LHCN-M2 (cell line): ENCODE measurements at regions not wholly inside any gene's neighbourhood (a gene's known extent, or its start where the extent isn't known, plus 50 kb on each side); places are given as distances from the start of the nearest gene placed in this dataset.
A peak's percentile ranks its signal among the peaks of the same experiment; 100 is the strongest.
"Not testable (repeated sequence)": the region's sequence is repeated elsewhere in the genome, so short reads cannot be mapped to it uniquely, and the experiment has no call there.

ENCODE experiments used
- DNase-seq: peaks from one replicate; pipeline ENCODE4 v3.0.0-alpha.2; 2012; ENCODE audit warnings: low read depth

DNA sequence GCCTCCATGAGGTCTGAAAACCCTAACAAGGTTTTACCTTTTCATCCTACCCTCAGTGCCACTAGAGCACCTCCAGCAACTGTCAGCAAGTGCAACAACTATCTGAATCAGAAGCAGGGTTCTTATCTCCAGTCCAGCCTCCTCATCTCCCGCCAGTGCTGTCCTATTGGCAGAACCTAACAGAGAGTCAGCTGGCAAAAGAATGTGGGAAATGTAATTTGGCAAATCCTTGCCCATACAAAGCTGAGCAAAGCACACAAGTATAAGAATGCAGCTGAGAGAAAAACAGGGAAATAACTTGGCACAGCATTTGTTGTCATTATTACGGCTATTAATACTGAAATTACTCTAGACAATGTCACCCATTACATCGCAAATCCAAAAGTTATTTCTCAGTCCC is 124.2 kb downstream of the ATP6V1G3 start:
- no peak for DNase-seq

DNA sequence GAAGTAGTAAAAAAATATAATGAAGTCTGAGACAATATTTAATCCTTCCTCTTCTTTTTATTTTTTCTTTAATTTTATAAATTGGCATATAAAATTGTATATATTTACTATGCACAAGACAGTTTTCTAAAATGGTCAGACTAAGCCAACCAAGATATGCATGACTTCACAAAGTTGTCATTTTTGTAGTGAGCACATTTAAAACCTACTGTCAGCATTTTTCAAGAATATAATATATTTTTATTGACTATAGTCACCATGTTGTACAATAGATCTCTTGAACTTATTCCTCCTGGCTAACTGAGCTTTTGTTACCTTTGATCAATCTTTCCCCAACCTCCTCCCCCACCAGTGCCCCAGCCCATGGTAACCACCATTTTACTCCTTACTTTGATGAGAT is 129.2 kb downstream of the ATP6V1G3 start:
- DNase-seq = no peak

DNA sequence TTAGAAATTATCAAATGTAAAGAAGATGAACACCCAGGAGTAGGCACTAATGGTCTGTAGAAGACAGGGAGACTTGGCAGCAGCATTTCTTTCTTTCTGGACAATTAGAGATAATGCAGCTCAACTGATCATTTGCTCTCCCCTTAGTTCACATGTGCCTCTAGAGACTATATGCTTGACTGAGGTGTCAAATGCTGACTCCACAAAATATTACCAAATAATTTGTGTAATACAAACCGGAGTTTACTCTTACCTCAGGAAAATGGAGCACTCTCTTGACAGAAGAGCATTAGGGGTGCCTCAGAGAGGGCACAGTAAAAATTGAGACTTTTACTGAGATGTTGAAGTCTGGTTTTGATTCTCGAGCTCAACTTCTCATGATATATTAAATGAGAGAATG is 131.8 kb downstream of the ATP6V1G3 start:
- DNase-seq = no peak

DNA sequence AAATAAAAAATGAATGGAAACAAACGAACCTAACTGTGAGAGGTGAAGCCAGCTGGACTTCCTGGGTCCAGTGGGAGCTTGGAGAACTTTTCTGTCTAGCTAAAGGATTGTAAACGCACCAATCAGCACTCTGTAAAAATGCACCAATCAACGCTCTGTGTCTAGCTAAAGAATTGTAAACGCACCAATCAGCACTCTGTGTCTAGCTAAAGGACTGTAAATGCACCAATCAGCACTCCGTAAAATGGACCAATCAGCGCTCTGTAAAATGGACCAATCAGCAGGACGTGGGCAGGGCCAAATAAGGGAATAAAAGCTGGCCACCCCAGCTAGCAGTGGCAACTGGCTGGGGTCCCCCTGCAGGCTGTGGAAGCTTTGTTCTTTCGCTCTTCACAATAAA is 135.8 kb downstream of the ATP6V1G3 start:
- not testable (repeated sequence) for DNase-seq

DNA sequence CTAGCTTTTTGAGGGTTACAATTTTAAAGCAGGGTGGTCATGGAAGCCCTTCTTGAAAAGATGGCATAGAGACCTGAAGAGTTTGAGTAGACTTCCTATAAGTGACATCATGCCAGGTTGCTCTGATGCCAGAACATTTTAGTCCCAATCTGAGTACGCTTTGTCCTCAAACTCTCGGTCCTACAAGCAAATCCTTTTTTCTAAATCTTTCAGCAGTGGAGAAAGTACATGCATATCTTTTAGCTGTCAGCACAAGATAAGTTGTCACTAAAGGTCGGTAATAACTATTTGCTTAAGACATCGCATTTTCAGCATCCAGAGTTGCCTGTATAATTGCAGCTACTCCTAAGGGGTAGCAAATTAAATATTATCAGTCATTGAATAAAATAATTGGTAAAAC is 140.4 kb downstream of the ATP6V1G3 start:
- DNase-seq = no peak

DNA sequence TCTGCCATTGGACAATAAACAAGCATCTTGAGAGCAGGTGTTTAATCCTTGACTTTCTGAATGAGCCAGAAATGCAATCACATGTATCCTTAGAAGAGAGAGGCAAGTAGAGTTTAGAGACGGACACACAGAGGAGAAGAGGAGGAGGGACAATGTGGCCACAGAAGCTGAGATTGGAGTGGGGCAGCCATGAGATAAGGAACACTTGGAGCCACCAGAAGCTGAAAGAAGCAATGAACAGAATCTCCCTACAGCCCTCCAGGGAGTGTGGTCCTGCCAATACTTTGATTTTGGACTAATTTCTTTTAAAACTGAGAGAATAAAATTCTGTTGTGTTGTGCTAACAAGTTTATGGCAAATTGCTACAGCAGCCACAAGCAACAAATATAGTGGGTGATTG is 141.0 kb downstream of the ATP6V1G3 start:
- peak; percentile 4 for DNase-seq

DNA sequence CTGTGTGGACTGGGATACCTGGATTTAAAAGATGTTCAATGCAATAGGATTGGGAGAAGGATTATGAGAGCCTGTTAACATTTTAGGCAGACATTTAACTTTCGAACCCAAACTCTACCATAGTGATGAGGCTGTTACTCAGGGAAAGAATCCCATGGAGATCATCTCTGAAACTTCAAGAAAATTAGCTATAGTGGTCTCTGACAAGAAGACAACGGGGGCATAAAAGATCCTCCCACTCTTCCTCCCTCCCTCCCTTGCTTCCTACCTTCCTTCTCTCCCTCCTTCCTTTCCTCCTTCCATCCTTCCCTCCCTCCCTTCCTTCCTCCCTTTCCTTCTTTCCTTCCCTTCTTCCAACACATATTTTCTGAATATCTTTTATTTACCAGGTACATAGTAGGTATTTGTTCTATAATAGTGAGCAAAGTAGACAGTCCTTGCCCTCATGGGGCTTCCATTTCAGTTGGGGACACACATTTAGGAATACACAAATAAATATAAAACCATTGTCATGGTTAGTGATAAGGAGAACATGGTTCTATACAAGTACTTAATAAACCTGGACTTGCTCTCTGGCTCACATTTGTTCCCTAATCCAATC is 143.2 kb downstream of the ATP6V1G3 start:
- no peak for DNase-seq

DNA sequence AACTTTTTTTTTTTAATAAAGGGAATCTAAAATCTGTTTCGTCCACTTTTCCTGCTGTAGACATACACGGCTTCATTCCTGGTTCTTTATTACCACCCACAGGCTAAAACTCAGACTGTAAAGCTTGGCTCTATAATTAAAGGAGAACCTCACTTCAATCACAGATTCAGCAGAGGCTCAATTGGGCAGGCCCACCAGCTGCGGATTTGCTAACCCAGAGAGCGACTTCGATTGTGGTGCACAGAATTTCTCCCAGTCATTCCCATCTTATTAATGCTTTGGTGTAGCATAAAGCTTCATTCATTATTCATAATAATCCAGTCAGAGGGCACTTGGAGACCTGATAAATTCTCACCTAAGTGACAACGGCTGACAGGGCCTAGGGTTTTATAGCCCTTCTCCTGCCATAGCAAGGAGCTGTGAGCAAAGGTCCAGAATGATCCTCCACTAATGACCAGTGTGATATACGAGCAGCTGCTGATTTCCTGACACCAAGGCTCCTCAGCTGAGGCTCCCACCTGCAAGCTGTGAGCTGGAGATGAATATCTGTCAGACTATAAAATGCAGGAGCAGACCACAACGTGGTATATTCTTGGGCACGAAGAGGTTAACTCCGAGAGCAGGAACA is 149.0 kb downstream of the ATP6V1G3 start:
- no peak for DNase-seq

DNA sequence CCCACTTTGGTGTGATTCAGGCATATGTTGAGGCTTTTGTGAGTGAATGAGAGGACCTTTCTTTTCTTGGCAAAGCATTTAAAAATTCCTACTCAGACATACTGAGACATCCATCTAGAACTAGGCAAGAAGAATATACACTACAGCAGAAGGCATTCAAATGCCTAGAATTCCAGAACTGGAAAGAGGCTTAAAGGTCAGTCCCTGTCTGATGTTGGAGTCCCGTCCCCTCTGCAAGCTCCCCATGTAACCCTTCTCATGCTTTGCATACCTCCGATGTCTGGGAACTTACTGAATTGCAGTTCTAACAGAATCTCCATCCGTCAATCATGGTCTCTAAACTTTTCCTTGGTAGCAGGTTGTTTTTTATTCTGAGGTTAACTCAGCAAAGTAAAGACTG is 152.9 kb downstream of the ATP6V1G3 start:
- DNase-seq = no peak

DNA sequence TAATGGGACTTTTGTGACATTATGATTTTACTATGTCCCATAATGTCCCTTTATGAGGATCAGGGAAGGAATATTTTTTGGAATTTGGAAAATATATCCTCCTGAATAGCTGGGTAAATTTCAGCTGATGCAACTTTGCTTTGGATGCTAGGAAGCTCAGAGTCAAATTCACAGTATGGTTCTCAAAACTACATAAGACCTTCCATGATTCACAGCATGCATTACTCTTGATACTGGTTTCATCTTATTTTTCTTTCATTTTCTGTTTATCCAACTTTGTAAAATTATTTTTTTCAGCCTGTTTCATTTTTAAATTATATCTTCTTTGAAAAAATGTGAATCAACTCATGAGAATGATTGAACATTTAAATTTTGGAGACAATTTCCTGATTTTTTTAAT is 160.2 kb downstream of the ATP6V1G3 start:
- no peak for DNase-seq

DNA sequence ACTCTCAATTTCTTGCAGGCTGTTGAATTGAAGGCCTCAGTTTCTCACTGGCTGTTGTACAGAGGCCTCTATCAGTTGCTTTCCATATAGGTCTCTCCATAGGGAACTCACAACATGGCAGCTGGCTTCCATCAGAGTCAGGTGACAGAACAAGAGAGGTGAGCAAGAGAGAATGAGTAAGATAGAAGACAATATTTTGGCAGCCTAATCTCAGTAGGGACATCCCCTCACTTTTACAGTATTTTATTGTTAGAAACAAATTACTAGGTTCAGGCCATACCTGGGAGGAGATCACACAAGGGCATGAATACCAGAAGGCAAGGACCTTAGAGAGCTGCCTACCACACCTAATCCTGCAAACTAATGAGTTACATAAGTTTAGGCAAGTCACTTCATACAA is 162.8 kb downstream of the ATP6V1G3 start:
- DNase-seq = no peak

DNA sequence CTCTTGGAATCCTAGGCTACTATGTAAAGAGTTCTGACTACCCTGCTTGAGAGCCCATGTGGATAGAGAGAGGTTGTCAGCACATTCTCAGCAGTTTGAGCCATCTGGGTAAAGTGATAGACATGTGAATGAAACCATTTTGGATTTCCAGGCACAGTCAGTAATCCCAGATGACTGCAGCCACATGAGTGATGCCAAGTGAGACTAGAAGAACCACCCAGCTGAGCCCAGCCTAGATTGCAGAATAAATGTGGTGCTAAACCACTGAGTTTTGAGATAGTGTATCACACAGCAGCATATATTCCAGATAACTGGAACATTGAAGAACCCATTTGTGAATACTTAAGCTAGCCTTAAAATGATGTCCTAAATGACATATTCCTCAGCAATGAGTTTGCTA is 166.2 kb downstream of the ATP6V1G3 start:
- DNase-seq = no peak

DNA sequence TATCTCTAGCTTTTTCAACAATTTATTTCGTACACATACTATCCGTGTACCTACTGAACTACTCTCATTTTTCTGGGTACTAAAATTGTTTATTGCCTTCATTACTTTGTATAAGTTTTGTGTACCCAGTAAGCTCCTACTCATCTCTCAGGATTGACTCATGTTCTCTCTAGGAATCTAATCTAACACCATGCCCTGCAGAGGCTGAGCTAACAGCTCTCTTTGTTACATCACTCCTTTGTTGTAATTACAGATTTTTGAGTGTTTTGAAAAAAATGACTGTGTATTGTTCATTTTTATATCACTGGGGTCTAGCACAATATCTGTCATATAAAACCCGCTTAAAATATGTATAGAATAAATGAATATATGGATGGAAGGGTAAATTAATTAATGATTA is 167.1 kb downstream of the ATP6V1G3 start:
- DNase-seq = peak; percentile 26
